Ishikawa (cell line): ENCODE measurements at regions not wholly inside any gene's neighbourhood (a gene's known extent, or its start where the extent isn't known, plus 50 kb on each side); places are given as distances from the start of the nearest gene placed in this dataset.

ENCODE experiments used
- CEBPB ChIP-seq: IDR thresholded peaks from 2 replicates; pipeline ENCODE4 v1.6.1; 2012
- CREB1 ChIP-seq: IDR thresholded peaks from 2 replicates; pipeline ENCODE4 v1.6.1; 2012; ENCODE audit warnings: low read depth
- EGR1 ChIP-seq: IDR thresholded peaks from 2 replicates; pipeline ENCODE4 v1.6.1; 2012
- EP300 ChIP-seq: IDR thresholded peaks from 2 replicates; pipeline ENCODE4 v1.6.1; 2012; ENCODE audit warnings: borderline replicate concordance
- FOXM1 ChIP-seq: IDR thresholded peaks from 2 replicates; pipeline ENCODE4 v1.6.1; 2012; ENCODE audit warnings: low read depth, borderline replicate concordance
- MAX ChIP-seq: IDR thresholded peaks from 2 replicates; pipeline ENCODE4 v1.6.1; 2012
- NFIC ChIP-seq: IDR thresholded peaks from 2 replicates; pipeline ENCODE4 v1.6.1; 2012
- RAD21 ChIP-seq: IDR thresholded peaks from 2 replicates; pipeline ENCODE4 v1.6.1; 2012; ENCODE audit warnings: low read depth
- REST ChIP-seq: IDR thresholded peaks from 2 replicates; pipeline ENCODE4 v1.6.1; 2012; ENCODE audit warnings: low read depth, mild to moderate bottlenecking
- TAF1 ChIP-seq: IDR thresholded peaks from 2 replicates; pipeline ENCODE4 v1.6.1; 2012; ENCODE audit warnings: low read depth, mild to moderate bottlenecking
- TEAD4 ChIP-seq: IDR thresholded peaks from 2 replicates; pipeline ENCODE4 v1.6.1; 2012
- YY1 ChIP-seq: IDR thresholded peaks from 2 replicates; pipeline ENCODE4 v1.6.1; 2012; ENCODE audit warnings: low read depth
- ZBTB7A ChIP-seq: IDR thresholded peaks from 2 replicates; pipeline ENCODE4 v1.6.1; 2012; ENCODE audit warnings: low read depth

GRCh38 chr5:82828211-82828610 is 249.0 kb downstream of the TMEM167A start:
- TF ChIP-seq EP300 (no peak), CREB1 (no peak), RAD21 (no peak), REST (no peak), MAX (no peak), CEBPB (no peak), FOXM1 (no peak), TAF1 (no peak), YY1 (no peak), NFIC (no peak), ZBTB7A (no peak), TEAD4 (no peak), EGR1 (no peak)
